HAP-1 (cell line): ENCODE measurements at regions not wholly inside any gene's neighbourhood (a gene's known extent, or its start where the extent isn't known, plus 50 kb on each side); places are given as distances from the start of the nearest gene placed in this dataset.

Experiments
- DNase-seq, 2 experiments: peaks; one replicate each; pipeline ENCODE4 v3.0.0-alpha.2; 2016 to 2020; ENCODE audit warnings: low spot score in 2 of 2
- H3K27me3 ChIP-seq: fragments of 250-450 bp; sonication (Bioruptor Pico); 2 replicates; pipeline ENCODE4 v1.5.1; 2020; ENCODE audit warnings: low read depth, mild to moderate bottlenecking, moderate library complexity
- H3K36me3 ChIP-seq: fragments of 250-450 bp; sonication (Bioruptor Pico); replicated peaks from 2 replicates; pipeline ENCODE4 v1.5.1; 2020; ENCODE audit warnings: mild to moderate bottlenecking
- H3K4me1 ChIP-seq: fragments of 250-450 bp; sonication (Bioruptor Pico); 2 replicates; pipeline ENCODE4 v1.5.1; 2020; ENCODE audit warnings: mild to moderate bottlenecking
- H3K4me3 ChIP-seq: fragments of 250-450 bp; sonication (Bioruptor Pico); 2 replicates; pipeline ENCODE4 v1.5.1; 2020; ENCODE audit warnings: mild to moderate bottlenecking, moderate library complexity
- H3K9me3 ChIP-seq: fragments of 250-450 bp; sonication (Bioruptor Pico); 2 replicates; pipeline ENCODE4 v1.5.1; 2020; ENCODE audit warnings: mild to moderate bottlenecking, moderate library complexity
- in situ Hi-C: fragments of 300-500 bp; cut with MboI; formaldehyde crosslinking; loops from 3 replicates; pipeline ENCODE4 v1.14.3; 2020; ENCODE audit warnings: low sequenced_read_pairs, inconsistent platforms, mixed read lengths

DNA sequence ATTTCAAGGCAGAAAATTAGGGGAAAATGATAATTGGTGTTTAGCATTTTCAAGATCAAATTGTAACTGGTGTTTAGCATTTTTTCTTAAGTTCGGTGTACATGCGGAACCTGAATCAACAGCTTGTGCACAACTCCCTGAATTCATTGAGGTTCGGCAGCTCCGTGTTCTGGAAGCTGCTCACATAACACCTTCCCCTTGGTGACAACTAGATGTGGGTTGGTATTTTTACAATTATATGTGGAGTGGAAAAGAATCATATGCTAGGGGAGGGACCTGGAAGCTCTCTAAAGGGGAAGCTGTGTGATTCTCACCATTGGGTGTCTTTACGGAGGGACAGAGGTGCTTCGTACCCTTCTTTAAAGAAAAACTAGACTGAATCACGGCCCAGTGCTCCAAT, 199.0 kb upstream of the MTNR1B start:
- H3K4me1 ChIP-seq = no peaks in the 10 kb centered on the region
- in situ Hi-C loops = no loop called here
- DNase-seq = no peak
- no peak overlapping the region for H3K4me3 ChIP-seq
- H3K36me3 ChIP-seq = no peaks in the 10 kb centered on the region
- H3K27me3 ChIP-seq = no peaks in the 10 kb centered on the region; the same call in 1 of the 2 replicates
- H3K9me3 ChIP-seq = no peaks in the 10 kb centered on the region

DNA sequence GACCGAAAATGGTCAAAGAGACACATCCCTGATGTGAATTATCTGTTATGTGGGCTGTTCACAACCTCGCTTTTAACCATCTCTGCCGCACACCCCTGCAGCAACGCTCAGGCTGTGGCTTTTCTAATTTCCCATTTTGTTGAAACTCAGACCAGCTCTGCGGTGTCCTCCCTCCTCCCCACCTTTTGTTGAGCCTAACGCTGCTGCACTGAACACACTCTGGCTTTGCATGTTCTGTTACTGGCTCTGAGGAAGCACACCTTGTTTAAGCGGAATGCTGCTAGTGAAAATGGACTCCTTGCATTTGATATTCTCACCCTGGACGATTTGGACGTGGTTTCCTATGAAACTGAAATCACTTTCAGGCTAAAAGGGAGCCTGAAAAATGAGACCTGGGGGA, 198.5 kb upstream of the MTNR1B start:
- Histone ChIP-seq H3K9me3 (no peaks in the 10 kb centered on the region), H3K4me3 (no peak overlapping the region), H3K36me3 (no peaks in the 10 kb centered on the region), H3K4me1 (no peaks in the 10 kb centered on the region), H3K27me3 (no peaks in the 10 kb centered on the region; the same call in 1 of the 2 replicates)
- in situ Hi-C loops = no loop called here
- DNase-seq = no peak

DNA sequence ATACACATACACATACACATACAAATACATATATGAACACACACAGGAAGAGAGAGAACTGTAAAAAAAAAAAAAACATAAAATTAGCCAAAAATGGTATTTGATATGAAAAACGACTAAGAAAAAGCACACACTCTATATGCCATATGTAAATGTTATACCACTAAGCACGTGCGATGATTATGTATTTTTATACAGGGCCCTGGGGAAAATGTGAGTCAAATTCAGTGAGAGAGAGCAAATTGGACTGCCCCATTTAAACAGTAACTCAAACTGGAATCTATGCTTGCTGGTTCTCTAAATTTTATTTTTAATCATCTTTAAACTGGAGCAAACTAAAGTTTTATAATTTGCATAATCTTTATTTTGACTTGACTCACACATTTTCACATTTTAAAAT, 197.8 kb upstream of the MTNR1B start:
- Histone ChIP-seq H3K4me1 (no peaks in the 10 kb centered on the region), H3K36me3 (no peaks in the 10 kb centered on the region), H3K4me3 (no peak overlapping the region), H3K27me3 (no peaks in the 10 kb centered on the region), H3K9me3 (no peaks in the 10 kb centered on the region)
- in situ Hi-C loops = no loop called here
- DNase-seq = no peak

DNA sequence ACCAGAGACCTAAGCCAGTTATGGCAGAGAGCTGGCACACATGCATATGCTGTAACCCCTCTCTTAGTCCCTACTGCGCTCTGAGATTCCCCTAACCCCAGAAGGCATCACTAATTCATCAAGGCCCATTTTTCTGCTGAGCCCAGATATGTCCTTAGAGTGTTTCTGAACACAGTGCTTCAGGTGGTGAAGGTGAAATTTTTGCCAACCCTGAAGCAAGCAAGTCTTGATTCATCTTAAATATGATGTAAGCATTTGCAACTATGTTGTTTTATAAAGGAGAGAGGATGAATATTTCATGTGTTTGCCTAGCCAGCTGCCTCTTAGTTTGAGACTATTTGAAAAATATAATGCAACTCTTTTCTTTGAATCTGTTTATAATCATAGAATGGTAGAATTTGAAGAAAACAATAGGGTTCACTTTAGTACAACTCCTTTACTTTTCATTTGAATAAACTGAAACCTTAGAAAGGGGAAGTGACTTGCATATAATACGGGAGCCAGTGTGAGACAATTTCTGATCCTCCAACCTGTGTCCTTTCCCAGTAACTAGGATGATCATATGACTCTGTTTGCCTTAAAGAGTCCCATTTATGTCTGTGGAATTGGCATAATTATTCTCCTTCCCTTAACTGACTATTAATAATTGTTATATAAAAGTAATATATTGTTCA, 194.3 kb upstream of the MTNR1B start:
- Histone ChIP-seq H3K4me1 (no peaks in the 10 kb centered on the region), H3K9me3 (no peaks in the 10 kb centered on the region), H3K27me3 (no peaks in the 10 kb centered on the region), H3K4me3 (no peak overlapping the region), H3K36me3 (no peaks in the 10 kb centered on the region)
- DNase-seq = no peak
- in situ Hi-C loops = no loop called here

DNA sequence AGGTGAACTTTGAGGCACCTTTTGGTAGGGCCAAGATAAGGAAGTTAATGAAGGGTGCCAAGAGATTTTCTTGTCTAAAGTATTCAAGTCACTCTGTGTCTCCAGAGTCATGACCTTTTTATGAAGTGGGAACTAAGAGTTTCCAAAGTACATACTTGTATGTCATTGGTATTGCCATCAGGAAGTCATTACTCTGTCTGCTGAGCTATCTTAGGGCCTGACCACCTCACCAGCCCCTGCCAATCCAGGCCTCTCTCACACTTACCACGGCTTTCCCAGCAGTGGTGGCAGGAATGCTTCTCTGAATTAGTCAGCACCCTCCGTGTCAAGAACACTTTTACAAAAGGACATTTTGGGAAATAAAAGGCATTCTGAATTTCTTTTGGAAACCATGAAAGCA, 192.8 kb upstream of the MTNR1B start:
- no peak overlapping the region for H3K4me3 ChIP-seq
- no peaks in the 10 kb centered on the region for H3K27me3 ChIP-seq
- H3K4me1 ChIP-seq = no peaks in the 10 kb centered on the region
- in situ Hi-C loops = no loop called here
- no peaks in the 10 kb centered on the region for H3K36me3 ChIP-seq
- H3K9me3 ChIP-seq = no peaks in the 10 kb centered on the region
- DNase-seq = no peak

DNA sequence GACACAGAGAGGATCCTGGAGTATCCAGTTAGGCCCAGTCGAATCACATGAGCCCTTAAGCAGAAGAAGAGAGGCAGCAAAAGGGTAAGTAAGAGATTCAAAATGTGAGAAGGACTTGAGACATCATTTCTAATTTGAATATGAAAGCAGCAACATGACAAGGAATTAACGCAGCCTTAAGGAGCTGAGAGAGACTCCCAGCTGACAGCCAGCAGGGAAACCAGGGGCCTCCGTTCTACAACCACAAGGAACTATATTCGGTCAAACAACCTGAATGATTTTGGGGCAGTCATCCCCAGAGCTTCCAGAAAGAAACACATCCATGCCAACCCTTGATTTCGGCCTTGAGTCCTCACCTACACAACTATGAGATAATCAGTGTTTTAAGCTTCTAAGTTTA, 189.7 kb upstream of the MTNR1B start:
- in situ Hi-C loops = no loop called here
- H3K4me1 ChIP-seq = no peaks in the 10 kb centered on the region
- DNase-seq = no peak

DNA sequence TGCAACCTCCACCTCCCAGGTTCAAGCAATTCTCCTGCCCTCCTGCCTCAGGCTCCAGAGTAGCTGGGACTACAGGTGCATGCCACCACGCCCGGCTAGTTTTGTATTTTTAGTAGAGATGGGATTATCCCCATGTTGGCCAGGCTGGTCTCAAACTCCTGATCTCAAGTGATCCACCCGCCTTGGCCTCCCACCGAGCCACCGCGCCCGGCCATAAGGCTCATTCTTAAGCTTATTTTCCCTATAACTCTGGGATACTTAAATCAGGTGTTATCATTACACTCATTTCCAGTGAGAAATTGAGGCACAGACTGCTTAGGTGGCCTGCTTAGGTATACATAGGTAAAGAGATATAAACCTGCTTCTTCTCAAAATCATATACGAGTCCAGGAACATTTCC, 188.3 kb upstream of the MTNR1B start:
- no peaks in the 10 kb centered on the region for H3K4me1 ChIP-seq
- no peaks in the 10 kb centered on the region; the same call in 1 of the 2 replicates for H3K27me3 ChIP-seq
- no peaks in the 10 kb centered on the region for H3K36me3 ChIP-seq
- no peak overlapping the region for H3K4me3 ChIP-seq
- in situ Hi-C loops = no loop called here
- H3K9me3 ChIP-seq = no peaks in the 10 kb centered on the region
- no peak for DNase-seq

More for the DNA sequence above, 189.7 kb upstream of the MTNR1B start:
- Histone ChIP-seq H3K36me3 (no peaks in the 10 kb centered on the region), H3K27me3 (no peaks in the 10 kb centered on the region), H3K9me3 (no peaks in the 10 kb centered on the region), H3K4me3 (no peak overlapping the region)

DNA sequence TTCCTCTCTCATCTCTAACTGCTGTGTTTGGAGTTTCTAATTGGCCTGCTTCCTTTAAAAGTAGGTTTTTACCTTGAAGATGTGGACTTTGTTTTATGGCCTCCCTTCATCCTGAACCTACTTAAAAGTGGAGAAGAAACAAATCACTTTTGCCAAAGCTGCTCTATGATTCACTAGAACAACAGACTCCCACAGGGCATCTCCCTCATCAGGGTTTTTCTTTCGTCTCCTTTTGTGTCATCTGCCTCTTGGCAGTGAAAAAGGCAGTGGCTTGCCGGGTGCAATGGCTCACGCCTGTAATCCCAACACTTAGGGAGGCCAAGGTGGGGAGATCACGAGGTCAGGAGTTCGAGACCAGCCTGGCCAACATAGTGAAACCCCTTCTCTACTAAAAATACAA, 186.6 kb upstream of the MTNR1B start:
- Histone ChIP-seq H3K27me3 (no peaks in the 10 kb centered on the region; the same call in 1 of the 2 replicates), H3K4me1 (no peaks in the 10 kb centered on the region), H3K9me3 (no peaks in the 10 kb centered on the region), H3K4me3 (no peak overlapping the region), H3K36me3 (no peaks in the 10 kb centered on the region)
- no peak for DNase-seq
- in situ Hi-C loops = no loop called here

DNA sequence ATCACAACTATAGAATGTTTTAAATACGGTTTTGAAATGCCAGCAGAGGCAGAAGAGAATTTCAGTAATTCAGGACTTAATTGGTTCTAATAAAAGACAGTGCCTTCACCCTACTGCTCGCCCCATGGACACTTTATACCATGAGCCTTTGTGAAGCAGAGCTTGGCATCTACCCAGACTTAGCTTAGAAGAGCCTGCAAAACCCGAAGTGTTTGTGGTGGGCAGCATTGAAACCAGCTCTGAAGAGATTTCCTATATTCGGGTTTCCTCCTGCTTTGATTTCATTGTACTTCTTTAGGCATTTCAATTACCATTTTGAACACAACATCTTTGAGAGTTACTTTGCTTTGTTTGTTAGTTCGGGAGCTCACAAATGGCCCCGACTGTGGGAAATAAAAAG, 185.1 kb upstream of the MTNR1B start:
- in situ Hi-C loops = no loop called here

DNA sequence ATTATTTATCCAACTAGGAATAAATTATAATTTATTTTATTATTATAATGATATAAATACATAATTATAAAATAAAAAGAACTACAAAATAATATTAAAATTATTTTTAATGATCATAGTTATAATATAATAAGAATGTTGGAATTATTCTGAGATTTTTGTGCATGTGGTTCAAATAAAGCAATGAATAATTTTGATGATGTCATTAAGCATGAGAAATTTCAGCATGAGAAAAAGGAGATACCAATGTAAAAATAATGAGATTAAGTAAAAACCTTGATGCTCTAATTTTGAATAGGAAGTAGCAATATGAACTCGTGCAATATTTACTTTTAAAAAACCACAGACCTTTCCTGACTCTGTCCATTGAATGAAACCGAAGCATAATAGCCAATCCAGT, 181.8 kb upstream of the MTNR1B start:
- H3K9me3 ChIP-seq = no peaks in the 10 kb centered on the region
- H3K4me1 ChIP-seq = no peaks in the 10 kb centered on the region
- no peak for DNase-seq
- H3K36me3 ChIP-seq = no peaks in the 10 kb centered on the region
- H3K4me3 ChIP-seq = no peak overlapping the region
- in situ Hi-C loops = no loop called here
- no peaks in the 10 kb centered on the region; the same call in 1 of the 2 replicates for H3K27me3 ChIP-seq

More for the DNA sequence above, 185.1 kb upstream of the MTNR1B start:
- no peak for DNase-seq
- Histone ChIP-seq H3K27me3 (no peaks in the 10 kb centered on the region; the same call in 1 of the 2 replicates), H3K4me3 (no peak overlapping the region), H3K9me3 (no peaks in the 10 kb centered on the region), H3K36me3 (no peaks in the 10 kb centered on the region), H3K4me1 (no peaks in the 10 kb centered on the region)

DNA sequence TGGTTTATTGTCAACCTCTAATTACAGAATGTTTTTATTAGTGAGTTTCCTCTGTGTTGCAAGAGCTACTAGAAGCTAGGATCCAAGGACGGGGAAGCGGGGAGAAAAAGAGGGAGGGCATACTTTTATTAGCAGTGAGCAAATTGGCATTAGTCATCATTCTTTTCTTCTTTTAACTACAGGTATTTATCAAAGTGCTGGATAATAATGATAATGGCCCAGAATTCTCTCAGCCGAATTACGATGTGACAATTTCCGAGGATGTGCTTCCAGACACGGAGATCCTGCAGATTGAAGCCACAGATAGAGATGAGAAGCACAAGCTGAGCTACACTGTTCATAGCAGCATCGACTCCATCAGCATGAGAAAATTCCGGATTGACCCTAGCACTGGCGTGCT, 179.7 kb upstream of the MTNR1B start:
- Histone ChIP-seq H3K36me3 (no peaks in the 10 kb centered on the region), H3K9me3 (no peaks in the 10 kb centered on the region), H3K27me3 (no peaks in the 10 kb centered on the region; the same call in 1 of the 2 replicates), H3K4me1 (no peaks in the 10 kb centered on the region), H3K4me3 (no peak overlapping the region)
- in situ Hi-C loops = no loop called here
- no peak for DNase-seq

DNA sequence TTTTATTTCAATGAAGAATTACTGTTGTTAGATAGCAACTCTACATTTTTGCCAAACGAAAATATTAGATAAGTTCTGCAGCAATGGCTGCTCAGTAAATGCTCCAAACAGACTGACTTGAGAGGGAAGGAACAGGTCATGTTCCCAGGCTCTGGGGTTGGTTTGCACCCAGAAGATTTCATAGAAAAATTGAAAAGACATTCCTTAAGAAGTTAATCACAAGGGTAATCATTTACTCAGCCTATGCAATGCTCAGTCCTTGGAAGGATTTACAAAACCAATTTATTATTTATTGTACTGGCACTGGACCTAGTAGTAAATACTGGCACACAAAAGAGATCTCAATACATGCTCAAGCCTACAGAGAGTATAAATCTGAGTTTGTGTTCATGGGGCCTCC, 179.1 kb upstream of the MTNR1B start:
- no peak overlapping the region for H3K4me3 ChIP-seq
- no peaks in the 10 kb centered on the region; the same call in 1 of the 2 replicates for H3K27me3 ChIP-seq
- no peaks in the 10 kb centered on the region for H3K36me3 ChIP-seq
- no peaks in the 10 kb centered on the region for H3K9me3 ChIP-seq
- no peak for DNase-seq
- no peaks in the 10 kb centered on the region for H3K4me1 ChIP-seq
- in situ Hi-C loops = no loop called here

DNA sequence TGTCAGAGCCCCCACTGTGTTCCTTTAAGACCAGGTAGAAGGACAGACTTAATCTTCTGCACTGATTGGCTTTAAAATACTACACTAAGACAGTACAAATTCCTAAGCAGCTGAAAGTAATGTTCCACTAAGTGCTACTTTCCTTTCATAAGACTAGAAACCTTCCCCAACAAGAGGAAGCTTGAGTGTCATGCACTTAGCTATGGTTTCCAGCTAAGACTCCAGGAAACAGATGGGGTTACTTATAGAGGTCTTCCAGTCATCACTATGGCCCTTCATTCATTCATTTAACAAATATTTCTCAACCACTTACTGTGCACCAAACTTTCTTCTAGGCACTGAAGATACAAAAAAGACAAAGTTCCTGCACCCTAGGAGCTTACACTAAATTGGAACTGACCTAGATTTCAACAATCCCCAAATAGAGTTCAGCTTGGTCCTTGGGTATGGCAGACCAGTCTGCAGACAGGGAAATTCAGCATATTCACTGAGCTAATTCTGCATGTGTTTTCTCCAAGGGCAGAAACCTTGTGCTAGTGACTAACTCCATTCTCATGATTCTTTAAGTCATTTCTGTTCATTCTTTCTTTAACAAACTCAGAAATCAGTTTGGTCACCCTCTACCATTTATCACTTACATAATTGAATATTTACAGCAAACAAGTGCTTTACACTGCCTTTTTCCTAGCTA, 178.4 kb upstream of the MTNR1B start:
- Histone ChIP-seq H3K27me3 (no peaks in the 10 kb centered on the region; the same call in 1 of the 2 replicates), H3K4me1 (no peaks in the 10 kb centered on the region), H3K4me3 (no peak overlapping the region), H3K36me3 (no peaks in the 10 kb centered on the region), H3K9me3 (no peaks in the 10 kb centered on the region)
- in situ Hi-C loops = no loop called here
- no peak for DNase-seq

DNA sequence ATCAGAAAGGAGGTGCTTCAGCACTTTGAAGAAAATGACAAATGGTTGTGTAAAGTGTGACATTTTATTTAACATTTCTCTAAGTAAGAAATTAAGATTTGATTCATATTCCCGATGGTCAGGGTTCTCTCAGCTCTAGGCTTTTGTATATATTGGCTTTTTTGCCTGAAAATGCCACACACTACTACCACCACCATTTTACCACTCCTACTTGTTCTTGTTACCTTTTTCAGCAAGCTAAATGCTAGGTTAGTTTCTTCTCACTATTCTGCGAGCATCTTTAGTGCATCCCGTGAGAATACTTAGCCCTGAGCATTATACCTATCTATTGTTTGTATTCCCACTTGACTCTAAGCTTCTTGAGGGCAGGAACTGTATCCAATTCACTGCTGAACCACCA, 177.6 kb upstream of the MTNR1B start:
- in situ Hi-C loops = no loop called here
- H3K36me3 ChIP-seq = no peaks in the 10 kb centered on the region
- DNase-seq = no peak

More for the DNA sequence above, 177.6 kb upstream of the MTNR1B start:
- Histone ChIP-seq H3K4me1 (no peaks in the 10 kb centered on the region), H3K27me3 (no peaks in the 10 kb centered on the region), H3K9me3 (no peaks in the 10 kb centered on the region), H3K4me3 (no peak overlapping the region)
